K562 (cell line): ENCODE measurements at regions not wholly inside any gene's neighbourhood (a gene's known extent, or its start where the extent isn't known, plus 50 kb on each side); places are given as distances from the start of the nearest gene placed in this dataset.

Experiments used
- EP300 ChIP-seq: IDR thresholded peaks from 2 replicates; pipeline ENCODE4 v1.6.1; 2012; ENCODE audit warnings: low read length, improper control_type of control experiment
- JUND ChIP-seq, 2 experiments: IDR thresholded peaks; 2 replicates in 1 of 2; 3 replicates in 1 of 2; pipeline ENCODE4 v1.6.1; 2011; ENCODE audit warnings: borderline replicate concordance in 2 of 2, low read depth in 2 of 2, low read length in 2 of 2, improper control_type of control experiment in 1 of 2, missing biosample characterization in 1 of 2, missing genetic modification characterization in 1 of 2, missing genetic modification reagents in 1 of 2
- KDM1A ChIP-seq, 2 experiments: fragments of 450-650 bp; IDR thresholded peaks; 2 replicates each; pipeline ENCODE4 v1.6.1; 2016; ENCODE audit warnings: mild to moderate bottlenecking in 2 of 2
- NCOR1 ChIP-seq: fragments of 450-650 bp; IDR thresholded peaks from 2 replicates; pipeline ENCODE4 v1.6.1; 2016; ENCODE audit warnings: mild to moderate bottlenecking, moderate library complexity
- SP2 ChIP-seq: IDR thresholded peaks from 2 replicates; pipeline ENCODE4 v1.6.1; 2011; ENCODE audit warnings: mild to moderate bottlenecking, low read depth, low read length, moderate library complexity; ENCODE audit not compliant: poor library complexity, severe bottlenecking; ENCODE audit errors: extremely low read depth

GRCh38 chr10:91054325-91054724 is 133.4 kb upstream of the ANKRD1 start:
- TF ChIP-seq NCOR1, result no peak
- no peak for TF ChIP-seq JUND (IDR thresholded peaks at IDR 0.05; ENCODE audit: borderline replicate concordance, low read depth, low read length)
- no peak for TF ChIP-seq JUND (tag; IDR thresholded peaks at IDR 0.05; ENCODE audit: borderline replicate concordance, low read depth, low read length)
- no peak for TF ChIP-seq KDM1A (IDR thresholded peaks at IDR 0.05)
- no peak for TF ChIP-seq SP2
- TF ChIP-seq EP300, result no peak
